ENCODE measurements at regions not wholly inside any gene's neighbourhood (a gene's known extent, or its start where the extent isn't known, plus 50 kb on each side); places are given as distances from the start of the nearest gene placed in this dataset.
"Not testable (repeated sequence)": the region's sequence is repeated elsewhere in the genome, so short reads cannot be mapped to it uniquely, and the experiment has no call there.

DNA sequence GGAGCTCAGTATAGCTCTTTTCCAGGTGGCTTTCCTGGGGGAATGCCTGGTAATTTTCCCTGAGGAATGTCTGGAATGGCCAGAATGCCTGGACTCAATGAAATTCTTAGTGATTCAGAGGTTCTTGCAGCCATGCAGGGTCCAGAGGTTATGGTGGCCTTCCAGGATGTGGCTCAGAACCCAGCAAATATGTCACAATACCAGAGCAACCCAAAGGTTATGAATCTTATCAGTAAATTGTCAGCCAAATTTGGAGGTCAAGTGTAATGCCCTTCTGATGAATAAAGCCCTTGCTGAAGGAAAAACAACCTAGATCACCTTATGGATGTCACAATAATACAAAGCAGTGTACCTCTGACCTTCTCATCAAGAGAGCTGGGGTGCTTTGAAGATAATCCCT is 100.3 kb downstream of the TMEM167A start:
- H3K9ac ChIP-seq (ENCODE audit: insufficient read depth, low read depth, low read length); H3K9me3 ChIP-seq (ENCODE audit: low read length); H2AFZ ChIP-seq (ENCODE audit: low read length); H3K27me3 ChIP-seq (ENCODE audit: control insufficient read depth in 1 of 2, insufficient read depth in 2 of 2, low read length in 2 of 2); in situ Hi-C loops (cut with HindIII; ENCODE audit: extremely low pct_ligation_motif_present, low pct_unique_long_range_greater_than_20kb); H3K36me3 ChIP-seq (replicated peaks in 1 of 2; ENCODE audit: control insufficient read depth in 1 of 2, insufficient read depth in 2 of 2, low read length in 2 of 2); H3K4me3 ChIP-seq (replicated peaks in 1 of 3; ENCODE audit: insufficient read depth in 1 of 3, low read depth in 2 of 3, low read length in 3 of 3); H3K79me2 ChIP-seq (ENCODE audit: insufficient read depth, low read length); CTCF ChIA-PET (ENCODE audit: low intra/inter-chr PET ratio, low total read pairs); H4K20me1 ChIP-seq (ENCODE audit: insufficient read depth, low read length); BruUV-seq (replicated peaks): not testable (repeated sequence)
- Histone ChIP-seq H3K4me2 (ENCODE audit: low read depth, low read length) (peak overlapping the region; percentile 57), H3K27ac (ENCODE audit: extremely low read length, insufficient read depth, low read length) (peak overlapping the region; percentile 62), H3K4me1 (ENCODE audit: insufficient read depth, low read length) (peaks cover 57% of the 10 kb centered on the region)
- intact Hi-C loops (cut with micrococcal nuclease; ENCODE audit: unreplicated experiment) = loop anchor here (1.0 to 10.0 kb wide), 4 partner anchors 100 to 590 kb away; partner anchors contain the start of genes TMEM167A and XRCC4
- peak; percentile 97 for DNase-seq (ENCODE audit: low spot score)
- POLR2A ChIA-PET = interaction anchor here (1.4 kb wide), 1 partner anchor 9 kb away, joined by 7 read pairs; no protein-coding TSS in a partner anchor
- FAIRE-seq = peak; percentile 89
- peak; percentile 96 for ATAC-seq
- TF ChIP-seq MIER2 (CRISPR knock-in tag; IDR thresholded peaks at IDR 0.05) = peak; percentile 53; the same call in 1 of the 2 replicates
- 0 out of 2 replicates have a peak, but pooled peaks have one; percentile 64 for TF ChIP-seq ZNF615 (CRISPR knock-in tag; IDR thresholded peaks at IDR 0.05; ENCODE audit: borderline replicate concordance)
- peak; percentile 98 for TF ChIP-seq NCOA2 (CRISPR knock-in tag; IDR thresholded peaks at IDR 0.05)
- TF ChIP-seq, protein P1, sequence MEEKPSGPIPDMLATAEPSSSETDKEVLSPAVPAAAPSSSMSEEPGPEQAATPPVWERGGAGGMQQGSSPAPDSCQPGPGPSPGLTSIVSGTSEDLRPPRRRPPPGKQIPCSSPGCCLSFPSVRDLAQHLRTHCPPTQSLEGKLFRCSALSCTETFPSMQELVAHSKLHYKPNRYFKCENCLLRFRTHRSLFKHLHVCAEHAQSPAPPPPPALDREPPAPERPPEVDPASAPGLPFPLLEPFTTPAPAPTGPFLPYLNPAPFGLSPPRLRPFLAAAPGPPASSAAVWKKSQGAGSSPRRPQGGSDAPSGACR (CRISPR knock-in tag; IDR thresholded peaks at IDR 0.05) = 0 out of 2 replicates have a peak, but pooled peaks have one; percentile 44
- TF ChIP-seq PPARG (CRISPR knock-in tag; conservative IDR thresholded peaks at IDR 0.05) = peak; percentile 91
- peak; percentile 85 for TF ChIP-seq ZNF614 (CRISPR knock-in tag; IDR thresholded peaks at IDR 0.05; ENCODE audit: borderline replicate concordance)
- TF ChIP-seq, protein P2, sequence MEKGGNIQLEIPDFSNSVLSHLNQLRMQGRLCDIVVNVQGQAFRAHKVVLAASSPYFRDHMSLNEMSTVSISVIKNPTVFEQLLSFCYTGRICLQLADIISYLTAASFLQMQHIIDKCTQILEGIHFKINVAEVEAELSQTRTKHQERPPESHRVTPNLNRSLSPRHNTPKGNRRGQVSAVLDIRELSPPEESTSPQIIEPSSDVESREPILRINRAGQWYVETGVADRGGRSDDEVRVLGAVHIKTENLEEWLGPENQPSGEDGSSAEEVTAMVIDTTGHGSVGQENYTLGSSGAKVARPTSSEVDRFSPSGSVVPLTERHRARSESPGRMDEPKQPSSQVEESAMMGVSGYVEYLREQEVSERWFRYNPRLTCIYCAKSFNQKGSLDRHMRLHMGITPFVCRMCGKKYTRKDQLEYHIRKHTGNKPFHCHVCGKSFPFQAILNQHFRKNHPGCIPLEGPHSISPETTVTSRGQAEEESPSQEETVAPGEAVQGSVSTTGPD (CRISPR knock-in tag; IDR thresholded peaks at IDR 0.05) = peak; percentile 89
- TF ChIP-seq ZNF205 (CRISPR knock-in tag; IDR thresholded peaks at IDR 0.05) = peak; percentile 72; the same call in 1 of the 2 replicates
- TF ChIP-seq JUN (CRISPR knock-in tag; IDR thresholded peaks at IDR 0.05) = peak; percentile 51; the same call in 1 of the 2 replicates
- peak; percentile 55; the same call in 1 of the 2 replicates for TF ChIP-seq FOXK1 (CRISPR knock-in tag; IDR thresholded peaks at IDR 0.05; ENCODE audit: borderline replicate concordance, low read depth)
- TF ChIP-seq FOXK2 (IDR thresholded peaks at IDR 0.05) = 0 out of 2 replicates have a peak, but pooled peaks have one; percentile 21
- peak; percentile 87 for TF ChIP-seq NR2C2 (CRISPR knock-in tag; IDR thresholded peaks at IDR 0.05; ENCODE audit: borderline replicate concordance)
- TF ChIP-seq TEAD2 (CRISPR knock-in tag; IDR thresholded peaks at IDR 0.05) = peak; percentile 65; the same call in 1 of the 2 replicates
- TF ChIP-seq NR2F6 (IDR thresholded peaks at IDR 0.05) = peak; percentile 95
- peak; percentile 95 for TF ChIP-seq NR2F6 (CRISPR knock-in tag; IDR thresholded peaks at IDR 0.05)
- TF ChIP-seq ZSCAN29 (CRISPR knock-in tag; conservative IDR thresholded peaks at IDR 0.05) = 0 out of 2 replicates have a peak, but pooled peaks have one; percentile 45
- TF ChIP-seq CEBPB (IDR thresholded peaks at IDR 0.05; ENCODE audit: borderline replicate concordance, low read depth, low read length) = peak; percentile 95
- TF ChIP-seq HNF4G (IDR thresholded peaks at IDR 0.05; ENCODE audit: borderline replicate concordance, low read depth, low read length) = peak; percentile 83; the same call in 1 of the 2 replicates
- peak; percentile 89 for TF ChIP-seq HNF4G (CRISPR knock-in tag; IDR thresholded peaks at IDR 0.05; ENCODE audit: borderline replicate concordance, low read depth)
- TF ChIP-seq, protein P3, sequence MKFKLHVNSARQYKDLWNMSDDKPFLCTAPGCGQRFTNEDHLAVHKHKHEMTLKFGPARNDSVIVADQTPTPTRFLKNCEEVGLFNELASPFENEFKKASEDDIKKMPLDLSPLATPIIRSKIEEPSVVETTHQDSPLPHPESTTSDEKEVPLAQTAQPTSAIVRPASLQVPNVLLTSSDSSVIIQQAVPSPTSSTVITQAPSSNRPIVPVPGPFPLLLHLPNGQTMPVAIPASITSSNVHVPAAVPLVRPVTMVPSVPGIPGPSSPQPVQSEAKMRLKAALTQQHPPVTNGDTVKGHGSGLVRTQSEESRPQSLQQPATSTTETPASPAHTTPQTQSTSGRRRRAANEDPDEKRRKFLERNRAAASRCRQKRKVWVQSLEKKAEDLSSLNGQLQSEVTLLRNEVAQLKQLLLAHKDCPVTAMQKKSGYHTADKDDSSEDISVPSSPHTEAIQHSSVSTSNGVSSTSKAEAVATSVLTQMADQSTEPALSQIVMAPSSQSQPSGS (CRISPR knock-in tag; IDR thresholded peaks at IDR 0.05) = peak; percentile 79
- peak; percentile 61 for TF ChIP-seq SAP130 (CRISPR knock-in tag; IDR thresholded peaks at IDR 0.05; ENCODE audit: low read depth)
- TF ChIP-seq, protein P4, sequence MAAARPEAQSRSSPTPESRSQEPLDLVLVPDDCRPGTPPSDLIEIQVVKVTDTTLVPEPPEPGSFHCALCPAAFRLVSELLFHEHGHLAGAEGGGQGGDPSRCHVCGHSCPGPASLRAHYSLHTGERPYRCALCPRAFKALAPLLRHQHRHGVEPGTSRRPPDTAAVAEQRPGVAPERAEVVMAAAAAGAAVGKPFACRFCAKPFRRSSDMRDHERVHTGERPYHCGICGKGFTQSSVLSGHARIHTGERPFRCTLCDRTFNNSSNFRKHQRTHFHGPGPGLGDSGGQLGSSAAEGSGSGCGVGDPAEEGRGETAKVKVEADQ (CRISPR knock-in tag; IDR thresholded peaks at IDR 0.05; ENCODE audit: borderline replicate concordance) = 0 out of 2 replicates have a peak, but pooled peaks have one; percentile 44
- peak; percentile 66; the same call in 1 of the 2 replicates for TF ChIP-seq ZNF788 (CRISPR knock-in tag; IDR thresholded peaks at IDR 0.05; ENCODE audit: borderline replicate concordance)
- TF ChIP-seq SALL1 (CRISPR knock-in tag; IDR thresholded peaks at IDR 0.05) = peak; percentile 97

All from HepG2 (cell line).